Mucosa of descending colon (tissue), 3 donors: ENCODE measurements at regions not wholly inside any gene's neighbourhood (a gene's known extent, or its start where the extent isn't known, plus 50 kb on each side); places are given as distances from the start of the nearest gene placed in this dataset.

Experiments
- ATAC-seq: fragments of 200-7000 bp; cut with Tn5 transposase; one replicate; pipeline ENCODE4 v1.9.1; 2020; ENCODE audit warnings: mild to moderate bottlenecking, moderate library complexity
- DNase-seq, 3 donors: peaks; one replicate each; pipeline ENCODE4 v3.0.0-alpha.2; 2020
- H3K36me3 ChIP-seq: fragments of 200-600 bp; one replicate; pipeline ENCODE4 v1.8.0; 2021; ENCODE audit warnings: low read depth, mild to moderate bottlenecking
- H3K4me1 ChIP-seq: fragments of 200-600 bp; one replicate; pipeline ENCODE4 v1.8.0; 2021; ENCODE audit warnings: low read depth, mild to moderate bottlenecking
- H3K4me3 ChIP-seq: fragments of 200-600 bp; one replicate; pipeline ENCODE4 v1.8.0; 2021; ENCODE audit warnings: mild to moderate bottlenecking
- H3K9me3 ChIP-seq: fragments of 200-600 bp; one replicate; pipeline ENCODE4 v1.8.0; 2021; ENCODE audit warnings: mild to moderate bottlenecking
- CTCF ChIP-seq: fragments of 200-600 bp; IDR thresholded peaks from one replicate; pipeline ENCODE4 v1.8.0; 2022; ENCODE audit warnings: antibody characterized with exemption, mild to moderate bottlenecking
- intact Hi-C, 2 donors: fragments of 100-400 bp; cut with DNase I in 1 of 2; cut with micrococcal nuclease in 1 of 2; formaldehyde crosslinking; loops; one replicate each; pipeline versions ENCODE4 v1.11.0 to v1.11.1; 2022; cut with DNase I, micrococcal nuclease
- donor health status: DM: no; HTN: no; CAD: no; lungs with moderate emphysema.
- donor health status: DM: no; HTN: no; CAD: no.
- donor health status: DM: no; HTN: yes; CAD: no.

GRCh38 chr5:89437450-89438435 lies 554.8 kb upstream of the MEF2C start:
- TF ChIP-seq CTCF: no peak
- Histone ChIP-seq H3K4me3 (no peak overlapping the region), H3K36me3 (no peaks in the 10 kb centered on the region), H3K9me3 (no peaks in the 10 kb centered on the region), H3K4me1 (no peaks in the 10 kb centered on the region)
- ATAC-seq (no peak), DNase-seq (no peak)
- intact Hi-C loops: no loop called here

GRCh38 chr5:89436464-89436863 lies 553.5 kb upstream of the MEF2C start:
- Histone ChIP-seq H3K36me3 (no peaks in the 10 kb centered on the region), H3K4me3 (no peak overlapping the region), H3K9me3 (no peaks in the 10 kb centered on the region), H3K4me1 (no peaks in the 10 kb centered on the region)
- TF ChIP-seq CTCF: no peak
- ATAC-seq (no peak), DNase-seq (no peak)
- intact Hi-C loops: no loop called here

- H3K4me3 ChIP-seq: no peak overlapping the region
- no peaks in the 10 kb centered on the region for H3K4me1 ChIP-seq
- intact Hi-C loops: no loop called here
- DNase-seq: no peak
- no peak for TF ChIP-seq CTCF
- ATAC-seq: peak; percentile 19
- no peaks in the 10 kb centered on the region for H3K36me3 ChIP-seq
- no peaks in the 10 kb centered on the region for H3K9me3 ChIP-seq
Measured at GRCh38 chr5:89435347-89435746, 552.4 kb upstream of the MEF2C start.

GRCh38 chr5:89428624-89429023 lies 545.6 kb upstream of the MEF2C start:
- no peaks in the 10 kb centered on the region for H3K4me1 ChIP-seq
- intact Hi-C loops: no loop called here
- no peak for ATAC-seq
- no peaks in the 10 kb centered on the region for H3K9me3 ChIP-seq
- H3K4me3 ChIP-seq: no peak overlapping the region
- DNase-seq: no peak
- H3K36me3 ChIP-seq: no peaks in the 10 kb centered on the region
- TF ChIP-seq CTCF: no peak

- TF ChIP-seq CTCF: no peak
- intact Hi-C loops: no loop called here
- no peaks in the 10 kb centered on the region for H3K36me3 ChIP-seq
- no peaks in the 10 kb centered on the region for H3K4me1 ChIP-seq
- no peak for ATAC-seq
- no peak overlapping the region for H3K4me3 ChIP-seq
- DNase-seq: no peak
- no peaks in the 10 kb centered on the region for H3K9me3 ChIP-seq
Measured at GRCh38 chr5:89425062-89425461, 542.1 kb upstream of the MEF2C start.
